B cell (primary cell): ENCODE measurements at regions not wholly inside any gene's neighbourhood (a gene's known extent, or its start where the extent isn't known, plus 50 kb on each side); places are given as distances from the start of the nearest gene placed in this dataset.

Experiments
- ATAC-seq: fragments of 200-7000 bp; cut with Tn5 transposase; one replicate; pipeline ENCODE4 v1.10.0; 2021; ENCODE audit warnings: low read depth, mild to moderate bottlenecking, moderate number of reproducible peaks, moderate library complexity
- CTCF ChIA-PET: fragments of 350-600 bp; sonication (Branson Sonifier 250); formaldehyde crosslinking; loops from one replicate; lab custom pipeline; 2021; ENCODE audit warnings: antibody characterized with exemption, inconsistent platforms; lab: Charles Lee
- POLR2A ChIA-PET: fragments of 350-600 bp; sonication (Branson Sonifier 250); formaldehyde crosslinking; loops from one replicate; lab custom pipeline; 2021; ENCODE audit warnings: antibody characterized with exemption; lab: Charles Lee
- DNase-seq: peaks from one replicate; pipeline ENCODE4 v3.0.0; 2013
- H2AFZ ChIP-seq: 2 replicates; pipeline ENCODE4 v1.6.1; 2012; ENCODE audit warnings: mild to moderate bottlenecking, low read depth, low read length; ENCODE audit not compliant: insufficient read depth, poor library complexity, severe bottlenecking
- H3K27ac ChIP-seq, 2 donors: 1 replicate in 1 of 2; 2 replicates in 1 of 2; pipeline ENCODE4 v1.5.1; 2012 to 2013; ENCODE audit warnings: low read length in 2 of 2, mild to moderate bottlenecking in 2 of 2, moderate library complexity in 1 of 2
- H3K27me3 ChIP-seq, 4 experiments: fragments of 200-600 bp in 1 of 4; sonication (generic) in 1 of 4; replicated peaks in 1 of 4; 1 replicate in 2 of 4; 2 replicates in 2 of 4; pipeline versions ENCODE4 v1.6.1 to v1.7.0; 2013 to 2016; ENCODE audit warnings: low read length in 3 of 4, mild to moderate bottlenecking in 2 of 4, mixed read lengths in 1 of 4, moderate library complexity in 1 of 4; ENCODE audit not compliant: insufficient read depth in 4 of 4, control insufficient read depth in 3 of 4; ENCODE audit errors: control extremely low read depth in 1 of 4
- H3K36me3 ChIP-seq, 2 experiments: replicated peaks in 1 of 2; 1 replicate in 1 of 2; 2 replicates in 1 of 2; pipeline versions ENCODE4 v1.6.1 to v1.7.1; 2013; ENCODE audit warnings: low read length in 1 of 2; ENCODE audit not compliant: insufficient read depth in 2 of 2, control insufficient read depth in 1 of 2; ENCODE audit errors: control extremely low read depth in 1 of 2, extremely low read depth in 1 of 2
- H3K4me1 ChIP-seq, 2 donors: fragments of 200-600 bp in 1 of 2; sonication (generic) in 1 of 2; 1 replicate in 1 of 2; 2 replicates in 1 of 2; pipeline versions ENCODE4 v1.5.1 to v1.6.1; 2013 to 2017; ENCODE audit warnings: low read length in 2 of 2; ENCODE audit not compliant: control insufficient read depth in 2 of 2, insufficient read depth in 2 of 2
- H3K4me2 ChIP-seq: replicated peaks from 2 replicates; pipeline ENCODE3; 2012; ENCODE audit warnings: mild to moderate bottlenecking, low read depth, low read length; ENCODE audit not compliant: poor library complexity, severe bottlenecking
- H3K4me3 ChIP-seq, 5 experiments: fragments of 200-600 bp in 1 of 5; sonication (generic) in 1 of 5; 1 replicate in 3 of 5; 2 replicates in 2 of 5; pipeline versions ENCODE4 v1.5.1 to v1.7.0; 2011 to 2016; ENCODE audit warnings: low read length in 4 of 5, mild to moderate bottlenecking in 4 of 5, low read depth in 2 of 5, control low read depth in 1 of 5, moderate library complexity in 1 of 5; ENCODE audit not compliant: insufficient read depth in 1 of 5; ENCODE audit errors: control extremely low read depth in 1 of 5, extremely low read depth in 1 of 5
- H3K79me2 ChIP-seq: fragments of 200-600 bp; sonication (generic); one replicate; pipeline ENCODE4 v1.6.0; 2016; ENCODE audit warnings: low read length; ENCODE audit not compliant: control insufficient read depth, insufficient read depth
- H3K9ac ChIP-seq: fragments of 200-600 bp; sonication (generic); 2 replicates; pipeline ENCODE4 v1.6.1; 2017; ENCODE audit warnings: mild to moderate bottlenecking, low read length, moderate library complexity
- H3K9me3 ChIP-seq, 3 donors: one replicate each; pipeline versions ENCODE4 v1.6.1 to v1.7.1; 2013; ENCODE audit warnings: low read length in 2 of 3; ENCODE audit not compliant: control insufficient read depth in 2 of 3, insufficient read depth in 1 of 3; ENCODE audit errors: control extremely low read depth in 1 of 3
- H4K20me1 ChIP-seq: 2 replicates; pipeline ENCODE4 v1.6.0; 2012; ENCODE audit warnings: mild to moderate bottlenecking, low read length; ENCODE audit not compliant: insufficient read depth, control insufficient read depth, poor library complexity, severe bottlenecking
- H3K27ac Mint-ChIP-seq: one replicate; pipeline ENCODE4 v1.8.0; 2021; ENCODE audit warnings: mixed read lengths
- H3K27me3 Mint-ChIP-seq: one replicate; pipeline ENCODE4 v1.8.0; 2021; ENCODE audit warnings: mixed read lengths
- H3K4me1 Mint-ChIP-seq: one replicate; pipeline ENCODE4 v1.8.0; 2021; ENCODE audit warnings: mixed read lengths
- H3K4me3 Mint-ChIP-seq: one replicate; pipeline ENCODE4 v1.8.0; 2021; ENCODE audit warnings: mixed read lengths
- H3K9me3 Mint-ChIP-seq: one replicate; pipeline ENCODE4 v1.8.0; 2022; ENCODE audit warnings: mixed read lengths; ENCODE audit not compliant: insufficient read depth
- CTCF ChIP-seq: fragments of 200-600 bp; IDR thresholded peaks from one replicate; pipeline ENCODE4 v1.8.0; 2022; ENCODE audit warnings: antibody characterized with exemption, mild to moderate bottlenecking
- EZH2 ChIP-seq: IDR thresholded peaks from 2 replicates; pipeline ENCODE4 v1.6.1; 2012; ENCODE audit warnings: borderline replicate concordance, low read depth, mild to moderate bottlenecking, moderate library complexity, low read length; ENCODE audit not compliant: insufficient read depth, poor library complexity, severe bottlenecking
- WGBS: methylation state at CpG from one replicate; pipeline ENCODE4 v1.1.5; 2013; ENCODE audit warnings: missing lambda C conversion rate; ENCODE audit not compliant: insufficient coverage; 5-methylcytosine and 5-hydroxymethylcytosine counted together
- intact Hi-C: fragments of 100-400 bp; cut with micrococcal nuclease; formaldehyde crosslinking; loops from one replicate; pipeline ENCODE4 v1.10.0; 2022

DNA sequence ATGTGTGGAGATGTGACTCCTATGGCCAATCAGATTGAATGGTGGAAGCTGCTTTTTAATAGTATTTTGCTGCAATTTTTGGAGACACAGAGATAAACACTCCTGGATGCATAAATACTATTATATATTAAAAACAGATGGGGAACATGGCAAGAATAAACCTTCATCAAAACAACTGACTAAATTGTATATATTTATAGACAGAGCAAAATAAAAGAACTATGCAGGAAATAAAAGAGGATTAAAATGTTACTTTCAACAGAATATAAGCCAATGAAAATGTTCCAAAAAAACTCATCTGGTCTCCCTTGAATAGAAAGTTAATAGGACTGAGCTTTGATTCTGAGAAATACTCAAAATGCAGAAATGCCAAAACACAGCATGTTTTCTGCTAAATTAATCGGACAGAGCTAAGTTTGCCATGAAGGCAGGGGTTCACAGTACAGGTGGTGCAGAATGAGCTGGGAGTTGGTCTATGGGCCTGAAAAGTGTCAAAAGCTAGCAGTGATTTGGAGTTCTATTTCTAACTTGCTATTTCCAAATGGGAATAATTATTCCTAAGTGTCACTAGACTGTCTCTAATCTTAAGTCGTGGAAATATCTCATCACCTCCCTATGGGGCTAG, 227.2 kb downstream of the CNTN3 start:
- no peak for ATAC-seq
- H3K9ac ChIP-seq, result no peak overlapping the region
- Mint-ChIP-seq H3K4me3 (no peak overlapping the region), H3K4me1 (no peaks in the 10 kb centered on the region), H3K27ac (no peak overlapping the region), H3K27me3 (no peaks in the 10 kb centered on the region), H3K9me3 (peaks cover 2% of the 10 kb centered on the region)
- no peaks in the 10 kb centered on the region for H4K20me1 ChIP-seq
- no peaks in the 10 kb centered on the region for H3K27me3 ChIP-seq
- CTCF ChIA-PET, result no interaction called here
- TF ChIP-seq EZH2 (no peak), CTCF (no peak)
- H3K27ac ChIP-seq, result no peak overlapping the region
- intact Hi-C loops, result no loop called here
- H3K79me2 ChIP-seq, result no peaks in the 10 kb centered on the region
- no CpG with 5 or more reads among the region's 2 CpGs for WGBS
- no peak overlapping the region for H3K4me2 ChIP-seq
- no peak overlapping the region for H3K4me3 ChIP-seq
- H3K4me1 ChIP-seq, result no peaks in the 10 kb centered on the region
- POLR2A ChIA-PET, result no interaction called here
- no peaks in the 10 kb centered on the region for H3K36me3 ChIP-seq
- DNase-seq, result no peak
- no peak overlapping the region for H2AFZ ChIP-seq
- no peaks in the 10 kb centered on the region for H3K9me3 ChIP-seq

DNA sequence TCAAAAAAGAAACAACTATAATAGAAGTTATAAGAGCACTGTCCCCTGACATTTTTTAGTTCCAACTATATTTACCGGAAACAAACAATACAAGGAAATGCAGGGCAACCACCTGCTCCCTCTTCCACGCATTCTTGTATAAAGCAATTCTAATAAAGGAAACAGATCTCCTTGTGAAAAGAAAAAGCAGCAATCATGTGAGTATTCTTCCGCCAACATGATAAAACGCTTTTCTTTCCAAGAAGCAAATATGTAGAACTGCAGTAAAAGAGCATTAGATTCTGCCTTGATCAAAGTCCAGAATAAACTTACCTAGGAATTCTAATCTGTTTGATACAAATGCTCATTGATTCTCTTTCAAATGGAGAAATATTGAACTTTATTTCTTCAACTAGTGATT, 230.3 kb downstream of the CNTN3 start:
- Histone ChIP-seq H3K27me3 (no peaks in the 10 kb centered on the region), H4K20me1 (no peaks in the 10 kb centered on the region), H3K27ac (no peak overlapping the region), H3K4me2 (no peak overlapping the region), H3K4me1 (no peaks in the 10 kb centered on the region), H3K36me3 (no peaks in the 10 kb centered on the region), H3K4me3 (no peak overlapping the region), H3K79me2 (no peaks in the 10 kb centered on the region), H3K9ac (no peak overlapping the region), H2AFZ (no peak overlapping the region), H3K9me3 (no peaks in the 10 kb centered on the region)
- no peaks in the 10 kb centered on the region for H3K9me3 Mint-ChIP-seq
- no peaks in the 10 kb centered on the region for H3K4me1 Mint-ChIP-seq
- intact Hi-C loops, result no loop called here
- H3K4me3 Mint-ChIP-seq, result no peak overlapping the region
- DNase-seq (no peak), ATAC-seq (no peak)
- TF ChIP-seq EZH2 (no peak), CTCF (no peak)
- ChIA-PET POLR2A (no interaction called here), CTCF (no interaction called here)
- H3K27ac Mint-ChIP-seq, result no peak overlapping the region
- WGBS, result no CpG with 5 or more reads among the region's 4 CpGs
- no peaks in the 10 kb centered on the region for H3K27me3 Mint-ChIP-seq
